CD4-positive, alpha-beta T cell treated with Interleukin-4 for 1 hour (primary cell): ENCODE measurements at regions not wholly inside any gene's neighbourhood (a gene's known extent, or its start where the extent isn't known, plus 50 kb on each side); places are given as distances from the start of the nearest gene placed in this dataset.

Experiments
- DNase-seq, 2 donors: peaks; one replicate each; pipeline ENCODE4 v3.0.0-alpha.2; 2020 to 2022

- DNase-seq, result no peak
These were observed 154.9 kb upstream of the COL1A2 start for GRCh38 chr7:94239661-94240234.

GRCh38 chr7:94240902-94241301 is 153.8 kb upstream of the COL1A2 start:
- no peak for DNase-seq

- DNase-seq, result no peak
These were observed 153.2 kb upstream of the COL1A2 start for GRCh38 chr7:94241402-94241925.

GRCh38 chr7:94243066-94243711 is 151.5 kb upstream of the COL1A2 start:
- DNase-seq, result no peak

- no peak for DNase-seq
These were observed 149.9 kb upstream of the COL1A2 start for GRCh38 chr7:94244760-94245159.

GRCh38 chr7:94245500-94245899 is 149.2 kb upstream of the COL1A2 start:
- no peak for DNase-seq

- no peak for DNase-seq
These were observed 146.7 kb upstream of the COL1A2 start for GRCh38 chr7:94247970-94248369.

GRCh38 chr7:94249631-94250030 is 145.1 kb upstream of the COL1A2 start:
- DNase-seq, result no peak

- DNase-seq, result no peak
These were observed 144.6 kb upstream of the COL1A2 start for GRCh38 chr7:94250124-94250523.

- no peak for DNase-seq
These were observed 143.7 kb upstream of the COL1A2 start for GRCh38 chr7:94250987-94251386.

GRCh38 chr7:94252124-94252523 is 142.6 kb upstream of the COL1A2 start:
- no peak for DNase-seq

GRCh38 chr7:94252971-94253370 is 141.7 kb upstream of the COL1A2 start:
- no peak for DNase-seq

GRCh38 chr7:94253686-94254085 is 141.0 kb upstream of the COL1A2 start:
- no peak for DNase-seq

- DNase-seq, result no peak
These were observed 136.0 kb upstream of the COL1A2 start for GRCh38 chr7:94258418-94259300.

GRCh38 chr7:94261067-94261466 is 133.6 kb upstream of the COL1A2 start:
- DNase-seq, result no peak

- no peak for DNase-seq
These were observed 129.9 kb upstream of the COL1A2 start for GRCh38 chr7:94264756-94265155.

- no peak for DNase-seq
These were observed 129.2 kb upstream of the COL1A2 start for GRCh38 chr7:94265456-94265855.

GRCh38 chr7:94266238-94266644 is 128.5 kb upstream of the COL1A2 start:
- no peak for DNase-seq

GRCh38 chr7:94270772-94271171 is 123.9 kb upstream of the COL1A2 start:
- no peak for DNase-seq

- no peak for DNase-seq
These were observed 121.7 kb upstream of the COL1A2 start for GRCh38 chr7:94272821-94273583.

- DNase-seq, result no peak
These were observed 119.9 kb upstream of the COL1A2 start for GRCh38 chr7:94274828-94275227.

GRCh38 chr7:94276027-94276426 is 118.7 kb upstream of the COL1A2 start:
- no peak for DNase-seq

- no peak for DNase-seq
These were observed 117.9 kb upstream of the COL1A2 start for GRCh38 chr7:94276795-94277194.
